Smooth muscle cell (in vitro differentiated cells): ENCODE measurements at regions not wholly inside any gene's neighbourhood (a gene's known extent, or its start where the extent isn't known, plus 50 kb on each side); places are given as distances from the start of the nearest gene placed in this dataset.
A peak's percentile ranks its signal among the peaks of the same experiment; 100 is the strongest.

ENCODE experiments used
- DNase-seq: peaks from one replicate; lab custom pipeline; 2025; ENCODE audit not compliant: unreplicated experiment; lab: John Stamatoyannopoulos, UW
- H2AFZ ChIP-seq: fragments of 200-600 bp; sonication (generic); 2 replicates; pipeline ENCODE4 v1.6.0; 2016; ENCODE audit warnings: antibody characterized with exemption, low read depth, mild to moderate bottlenecking
- H3F3A ChIP-seq: fragments of 200-600 bp; sonication (generic); 2 replicates; pipeline ENCODE4 v1.6.0; 2017; ENCODE audit warnings: antibody characterized with exemption, low read depth
- H3K27ac ChIP-seq: fragments of 200-600 bp; sonication (generic); 2 replicates; pipeline ENCODE4 v1.5.1; 2016; ENCODE audit warnings: low read depth, mild to moderate bottlenecking
- H3K27me3 ChIP-seq: fragments of 200-600 bp; sonication (generic); 2 replicates; pipeline ENCODE4 v1.6.1; 2016; ENCODE audit warnings: low read depth, mild to moderate bottlenecking
- H3K36me3 ChIP-seq: fragments of 200-600 bp; sonication (generic); 2 replicates; pipeline ENCODE4 v1.5.1; 2016; ENCODE audit warnings: low read depth
- H3K4me1 ChIP-seq: fragments of 200-600 bp; sonication (generic); 2 replicates; pipeline ENCODE4 v1.5.1; 2016; ENCODE audit warnings: low read depth
- H3K4me2 ChIP-seq: fragments of 200-600 bp; sonication (generic); 2 replicates; pipeline ENCODE4 v1.6.0; 2016; ENCODE audit warnings: mild to moderate bottlenecking
- H3K4me3 ChIP-seq: fragments of 200-600 bp; sonication (generic); 2 replicates; pipeline ENCODE4 v1.5.1; 2016; ENCODE audit warnings: mild to moderate bottlenecking
- H3K79me2 ChIP-seq: fragments of 200-600 bp; sonication (generic); 2 replicates; pipeline ENCODE4 v1.6.0; 2016; ENCODE audit warnings: low read depth, mild to moderate bottlenecking
- H3K9ac ChIP-seq: fragments of 200-600 bp; sonication (generic); 2 replicates; pipeline ENCODE4 v1.6.0; 2016; ENCODE audit warnings: low read depth
- H3K9me3 ChIP-seq: fragments of 200-600 bp; sonication (generic); replicated peaks from 2 replicates; pipeline ENCODE4 v1.5.1; 2016; ENCODE audit warnings: low read depth
- H4K20me1 ChIP-seq: fragments of 200-600 bp; sonication (generic); 2 replicates; pipeline ENCODE4 v1.6.0; 2016; ENCODE audit warnings: low read depth
- WGBS: methylation state at CpG from one replicate; pipeline ENCODE4 v1.1.7; 2016; ENCODE audit warnings: low lambda C conversion rate; 5-methylcytosine and 5-hydroxymethylcytosine counted together
- TF ChIP-seq, protein P1 (sequence below): fragments of 200-600 bp; sonication (generic); IDR thresholded peaks from 2 replicates; pipeline ENCODE4 v1.5.1; 2017; ENCODE audit warnings: borderline replicate concordance, mild to moderate bottlenecking, antibody characterized with exemption; ENCODE audit not compliant: insufficient read depth, poor library complexity, severe bottlenecking

DNA sequence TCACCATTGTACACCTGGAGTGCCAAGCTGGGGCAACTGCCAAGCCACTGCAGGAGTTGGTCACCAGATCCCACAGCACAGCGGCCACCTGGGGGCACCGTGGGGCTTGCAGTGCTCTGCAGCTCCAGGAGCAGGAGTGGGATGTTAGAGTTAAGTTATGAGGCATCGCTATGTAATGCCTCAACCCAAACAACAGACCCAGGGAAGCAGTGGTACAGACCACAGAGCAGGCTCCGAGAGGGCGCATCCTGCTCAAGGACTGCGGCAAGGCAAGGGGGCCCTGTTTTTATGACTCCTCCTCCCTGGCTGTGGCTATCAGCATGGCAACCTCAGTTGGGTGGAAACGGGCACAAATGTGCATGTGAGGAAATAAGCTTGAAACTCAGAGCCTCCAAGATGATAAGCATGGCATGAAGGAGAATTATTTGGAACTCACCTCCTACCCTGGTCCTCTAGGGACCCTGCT is 63.1 kb downstream of the ARL6IP4 start:
- 6% methylated on average over 7 of the region's 7 CpGs for WGBS
- DNase-seq: peak; percentile 58
- TF ChIP-seq, protein P1, sequence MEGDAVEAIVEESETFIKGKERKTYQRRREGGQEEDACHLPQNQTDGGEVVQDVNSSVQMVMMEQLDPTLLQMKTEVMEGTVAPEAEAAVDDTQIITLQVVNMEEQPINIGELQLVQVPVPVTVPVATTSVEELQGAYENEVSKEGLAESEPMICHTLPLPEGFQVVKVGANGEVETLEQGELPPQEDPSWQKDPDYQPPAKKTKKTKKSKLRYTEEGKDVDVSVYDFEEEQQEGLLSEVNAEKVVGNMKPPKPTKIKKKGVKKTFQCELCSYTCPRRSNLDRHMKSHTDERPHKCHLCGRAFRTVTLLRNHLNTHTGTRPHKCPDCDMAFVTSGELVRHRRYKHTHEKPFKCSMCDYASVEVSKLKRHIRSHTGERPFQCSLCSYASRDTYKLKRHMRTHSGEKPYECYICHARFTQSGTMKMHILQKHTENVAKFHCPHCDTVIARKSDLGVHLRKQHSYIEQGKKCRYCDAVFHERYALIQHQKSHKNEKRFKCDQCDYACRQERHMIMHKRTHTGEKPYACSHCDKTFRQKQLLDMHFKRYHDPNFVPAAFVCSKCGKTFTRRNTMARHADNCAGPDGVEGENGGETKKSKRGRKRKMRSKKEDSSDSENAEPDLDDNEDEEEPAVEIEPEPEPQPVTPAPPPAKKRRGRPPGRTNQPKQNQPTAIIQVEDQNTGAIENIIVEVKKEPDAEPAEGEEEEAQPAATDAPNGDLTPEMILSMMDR: peak; percentile 68
- Histone ChIP-seq H4K20me1 (peaks cover 7% of the 10 kb centered on the region), H3K9ac (peak overlapping the region; percentile 83), H3F3A (peaks cover 7% of the 10 kb centered on the region), H3K79me2 (no peaks in the 10 kb centered on the region), H3K27me3 (no peaks in the 10 kb centered on the region), H2AFZ (no peak overlapping the region), H3K4me1 (peaks cover 10% of the 10 kb centered on the region), H3K4me2 (peak overlapping the region; percentile 79), H3K27ac (peak overlapping the region; percentile 91), H3K9me3 (no peaks in the 10 kb centered on the region), H3K36me3 (no peaks in the 10 kb centered on the region), H3K4me3 (no peak overlapping the region)

- 69% methylated on average over 2 of the region's 2 CpGs for WGBS
- peak overlapping the region; percentile 91 for H3K27ac ChIP-seq
- peaks cover 7% of the 10 kb centered on the region for H4K20me1 ChIP-seq
- peak overlapping the region; percentile 79 for H3K4me2 ChIP-seq
- peaks cover 7% of the 10 kb centered on the region for H3F3A ChIP-seq
- no peaks in the 10 kb centered on the region for H3K9me3 ChIP-seq
- H3K27me3 ChIP-seq: no peaks in the 10 kb centered on the region
- H2AFZ ChIP-seq: no peak overlapping the region
- DNase-seq: no peak
- no peak overlapping the region for H3K4me3 ChIP-seq
- peaks cover 10% of the 10 kb centered on the region for H3K4me1 ChIP-seq
- no peaks in the 10 kb centered on the region for H3K36me3 ChIP-seq
- peak overlapping the region; percentile 83 for H3K9ac ChIP-seq
- no peaks in the 10 kb centered on the region for H3K79me2 ChIP-seq
- TF ChIP-seq, protein P1: peak; percentile 6
These were observed 62.4 kb downstream of the ARL6IP4 start for GRCh38 chr12:123042833-123043232.

DNA sequence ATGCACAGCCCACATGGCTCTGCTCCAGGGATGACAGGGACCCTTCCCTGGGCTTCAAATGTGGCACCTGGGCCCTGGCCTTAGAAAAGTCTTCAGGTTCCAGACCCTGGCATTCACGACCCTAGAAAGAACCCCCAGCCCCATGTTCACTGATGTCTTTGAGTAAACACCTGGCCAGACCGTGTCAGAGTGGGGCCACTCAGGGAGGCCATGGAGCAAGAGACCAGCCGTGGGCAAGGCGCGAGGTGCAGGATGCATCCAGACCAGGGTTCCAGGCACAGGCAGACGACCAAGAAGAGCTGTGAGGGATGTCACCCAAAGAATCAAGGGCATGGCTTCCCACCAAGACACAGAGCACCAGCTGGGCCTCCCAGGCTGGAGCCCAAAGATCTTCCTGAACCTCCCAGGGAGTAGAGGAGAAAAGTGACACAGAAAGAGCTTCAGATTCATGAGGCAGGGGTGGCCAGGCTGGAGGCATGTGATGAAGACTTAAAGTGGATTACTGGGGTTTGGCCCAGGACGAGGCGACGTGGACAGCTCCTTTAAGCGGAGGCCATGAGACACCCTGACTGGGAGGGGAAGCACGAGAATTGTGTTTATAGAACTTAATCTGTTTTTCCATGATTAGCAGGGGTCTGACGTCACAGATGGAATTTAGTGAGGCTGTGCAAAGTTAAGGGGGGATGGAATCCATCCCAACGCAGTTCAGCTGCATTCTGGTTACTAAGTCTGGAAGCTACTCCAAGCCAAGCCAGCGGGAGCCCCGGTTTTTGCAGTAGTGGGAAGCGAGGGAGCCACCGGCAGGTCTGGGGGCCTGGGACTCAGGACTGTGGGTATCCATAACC is 61.6 kb downstream of the ARL6IP4 start:
- H3F3A ChIP-seq: peaks cover 7% of the 10 kb centered on the region
- peak; percentile 80 for DNase-seq
- H2AFZ ChIP-seq: no peak overlapping the region
- no peak overlapping the region for H3K4me3 ChIP-seq
- no peaks in the 10 kb centered on the region for H3K9me3 ChIP-seq
- H3K4me2 ChIP-seq: peak overlapping the region; percentile 79
- peak overlapping the region; percentile 83 for H3K9ac ChIP-seq
- TF ChIP-seq, protein P1: no peak
- H3K4me1 ChIP-seq: peaks cover 10% of the 10 kb centered on the region
- no peaks in the 10 kb centered on the region for H3K27me3 ChIP-seq
- H3K79me2 ChIP-seq: no peaks in the 10 kb centered on the region
- peak overlapping the region; percentile 91 for H3K27ac ChIP-seq
- no peaks in the 10 kb centered on the region for H3K36me3 ChIP-seq
- peaks cover 7% of the 10 kb centered on the region for H4K20me1 ChIP-seq
- 47% methylated on average over 17 of the region's 17 CpGs for WGBS

- no peak overlapping the region for H2AFZ ChIP-seq
- TF ChIP-seq, protein P1: no peak
- H3K9me3 ChIP-seq: no peaks in the 10 kb centered on the region
- H3K27me3 ChIP-seq: no peaks in the 10 kb centered on the region
- H3K27ac ChIP-seq: peak overlapping the region; percentile 79
- peaks cover 7% of the 10 kb centered on the region for H3F3A ChIP-seq
- H3K79me2 ChIP-seq: no peaks in the 10 kb centered on the region
- H4K20me1 ChIP-seq: peaks cover 7% of the 10 kb centered on the region
- H3K9ac ChIP-seq: no peak overlapping the region
- no peaks in the 10 kb centered on the region for H3K36me3 ChIP-seq
- no peak overlapping the region for H3K4me3 ChIP-seq
- 75% methylated on average over 3 of the region's 3 CpGs for WGBS
- peaks cover 10% of the 10 kb centered on the region for H3K4me1 ChIP-seq
- peak overlapping the region; percentile 65 for H3K4me2 ChIP-seq
- DNase-seq: no peak
These were observed 60.6 kb downstream of the ARL6IP4 start for GRCh38 chr12:123041042-123041531.
